Omental fat pad (tissue), 3 donors: ENCODE measurements at regions not wholly inside any gene's neighbourhood (a gene's known extent, or its start where the extent isn't known, plus 50 kb on each side); places are given as distances from the start of the nearest gene placed in this dataset.

Experiments
- ATAC-seq: fragments of 150-250 bp; one replicate; pipeline ENCODE4 v1.9.1; 2016; ENCODE audit warnings: mild to moderate bottlenecking, moderate library complexity; ENCODE audit not compliant: low FRiP score
- DNase-seq: peaks from one replicate; pipeline ENCODE4 v3.0.0-alpha.2; 2019; ENCODE audit warnings: low spot score
- TF ChIP-seq, protein P1 (sequence below), 3 donors: fragments of 450-650 bp; IDR thresholded peaks; one replicate each; pipeline ENCODE4 v1.5.1; 2016 to 2017; ENCODE audit warnings: antibody characterized with exemption in 3 of 3, mild to moderate bottlenecking in 3 of 3, moderate library complexity in 2 of 3

DNA sequence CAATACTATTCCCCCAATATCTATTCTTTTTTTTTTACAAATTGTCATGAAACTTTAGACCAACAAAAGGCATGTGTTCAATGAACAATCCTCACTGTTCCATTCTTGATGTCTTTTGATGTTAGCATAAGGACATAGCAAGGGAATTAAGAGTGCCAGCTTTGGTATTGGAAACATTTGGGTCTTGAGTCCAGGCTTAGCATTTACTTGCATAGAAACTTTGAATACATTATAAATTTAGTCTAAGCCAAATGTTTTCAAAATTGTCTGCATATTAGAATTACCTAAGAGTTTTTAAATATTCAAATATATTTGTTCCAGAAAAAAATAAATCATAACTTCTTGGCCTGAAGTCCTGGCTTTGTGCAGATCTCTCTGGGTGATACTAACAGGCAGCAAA is 406.5 kb downstream of the LRFN5 start:
- TF ChIP-seq, protein P1, sequence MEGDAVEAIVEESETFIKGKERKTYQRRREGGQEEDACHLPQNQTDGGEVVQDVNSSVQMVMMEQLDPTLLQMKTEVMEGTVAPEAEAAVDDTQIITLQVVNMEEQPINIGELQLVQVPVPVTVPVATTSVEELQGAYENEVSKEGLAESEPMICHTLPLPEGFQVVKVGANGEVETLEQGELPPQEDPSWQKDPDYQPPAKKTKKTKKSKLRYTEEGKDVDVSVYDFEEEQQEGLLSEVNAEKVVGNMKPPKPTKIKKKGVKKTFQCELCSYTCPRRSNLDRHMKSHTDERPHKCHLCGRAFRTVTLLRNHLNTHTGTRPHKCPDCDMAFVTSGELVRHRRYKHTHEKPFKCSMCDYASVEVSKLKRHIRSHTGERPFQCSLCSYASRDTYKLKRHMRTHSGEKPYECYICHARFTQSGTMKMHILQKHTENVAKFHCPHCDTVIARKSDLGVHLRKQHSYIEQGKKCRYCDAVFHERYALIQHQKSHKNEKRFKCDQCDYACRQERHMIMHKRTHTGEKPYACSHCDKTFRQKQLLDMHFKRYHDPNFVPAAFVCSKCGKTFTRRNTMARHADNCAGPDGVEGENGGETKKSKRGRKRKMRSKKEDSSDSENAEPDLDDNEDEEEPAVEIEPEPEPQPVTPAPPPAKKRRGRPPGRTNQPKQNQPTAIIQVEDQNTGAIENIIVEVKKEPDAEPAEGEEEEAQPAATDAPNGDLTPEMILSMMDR (IDR thresholded peaks at IDR 0.05) = no peak
- DNase-seq = no peak
- ATAC-seq = no peak

DNA sequence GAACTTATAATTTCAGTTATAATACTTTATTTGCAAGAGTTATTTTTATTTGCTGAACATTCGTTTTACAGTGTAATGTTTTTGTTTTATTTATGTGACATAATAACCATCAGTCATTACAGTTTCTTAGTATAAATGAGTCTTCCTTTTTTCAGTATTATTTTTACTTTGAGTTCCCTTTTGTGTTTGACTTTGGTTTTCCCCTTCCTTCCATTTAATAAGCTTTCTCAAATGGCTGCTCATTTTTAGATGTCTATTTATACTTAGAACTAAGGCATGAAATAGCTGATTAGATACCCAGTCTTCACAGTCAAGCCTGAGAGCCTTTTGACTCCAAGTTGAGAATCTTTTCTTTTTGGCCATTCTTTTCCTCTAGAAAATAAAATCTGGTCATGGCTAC is 404.5 kb downstream of the LRFN5 start:
- DNase-seq (no peak), ATAC-seq (no peak)
- TF ChIP-seq, protein P1 (IDR thresholded peaks at IDR 0.05) = no peak

DNA sequence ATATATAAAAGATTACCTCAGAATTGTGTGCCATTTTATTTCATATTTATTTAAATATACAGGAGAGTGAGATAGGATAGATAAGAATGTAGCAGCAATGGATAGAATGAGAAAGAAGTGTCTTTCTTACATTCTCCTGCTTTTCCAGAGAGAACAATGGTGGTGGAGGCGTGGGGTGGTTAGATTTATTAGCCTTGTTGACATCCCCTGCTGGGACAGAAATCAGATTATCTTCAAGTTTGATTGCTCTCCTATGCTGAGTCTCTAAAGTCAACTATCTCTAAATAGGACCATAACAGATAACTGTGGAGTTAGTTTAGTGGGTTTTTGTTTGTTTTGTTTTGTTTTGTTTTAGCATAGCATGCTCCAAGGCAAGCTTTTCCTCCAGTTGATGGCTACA is 397.6 kb downstream of the LRFN5 start:
- no peak for ATAC-seq
- TF ChIP-seq, protein P1 (IDR thresholded peaks at IDR 0.05) = no peak
- no peak for DNase-seq

DNA sequence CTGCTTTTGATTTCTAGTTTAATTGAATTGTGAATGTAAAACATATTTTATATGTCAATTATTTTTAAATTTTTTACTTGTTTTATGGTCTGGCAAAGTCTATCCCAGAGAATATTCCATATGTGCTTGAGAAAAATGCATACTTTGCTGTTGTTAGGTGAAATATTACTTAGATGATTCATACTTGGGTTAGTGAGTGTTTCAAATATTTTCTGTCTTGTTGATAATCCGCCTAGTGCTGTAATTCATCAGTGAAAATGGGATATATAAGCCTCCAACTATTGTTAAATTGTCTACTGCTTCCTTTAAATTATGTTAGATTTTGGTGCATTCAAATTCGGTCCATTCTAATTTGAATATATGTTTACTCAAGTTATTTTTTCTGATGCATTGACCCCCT is 395.5 kb downstream of the LRFN5 start:
- TF ChIP-seq, protein P1 (IDR thresholded peaks at IDR 0.05) = no peak
- ATAC-seq (no peak), DNase-seq (no peak)

DNA sequence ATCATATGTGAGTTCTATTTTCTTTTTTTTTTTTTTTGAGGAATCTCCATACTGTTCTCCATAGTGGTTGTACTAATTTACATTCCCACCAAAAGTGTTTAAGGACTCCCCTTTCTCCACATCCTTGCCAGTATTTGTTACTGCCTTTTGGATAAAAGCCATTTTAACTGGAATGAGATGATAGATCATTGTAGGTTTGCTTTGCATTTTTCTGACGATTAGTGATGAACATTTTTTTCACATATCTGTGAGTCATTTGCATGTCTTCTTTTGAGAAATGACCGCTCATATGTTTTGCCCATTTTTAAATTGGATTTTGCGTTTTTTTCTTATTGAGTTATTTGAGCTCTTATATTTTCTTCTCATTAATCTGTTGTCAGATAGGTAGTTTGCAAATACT is 394.8 kb downstream of the LRFN5 start:
- ATAC-seq (no peak), DNase-seq (no peak)
- TF ChIP-seq, protein P1 (IDR thresholded peaks at IDR 0.05) = no peak

DNA sequence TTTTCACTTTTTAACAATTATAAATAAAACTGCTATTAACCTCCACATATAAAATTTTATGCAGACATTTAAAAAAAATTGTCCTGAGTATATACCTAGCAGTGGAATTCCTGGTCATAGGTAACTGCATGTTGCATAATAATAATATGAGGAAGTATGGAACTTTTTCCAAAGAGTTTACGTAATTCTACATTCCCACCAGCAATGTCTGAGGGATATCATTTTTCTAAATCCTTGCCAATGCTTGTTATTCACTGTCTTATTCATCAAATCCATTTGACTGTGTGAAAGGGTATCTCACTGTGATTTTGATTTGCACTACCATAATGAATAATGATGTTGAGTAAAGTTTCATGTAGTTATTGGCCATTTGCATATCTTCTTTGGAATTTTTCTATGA is 393.8 kb downstream of the LRFN5 start:
- no peak for ATAC-seq
- TF ChIP-seq, protein P1 (IDR thresholded peaks at IDR 0.05) = no peak
- DNase-seq = no peak

DNA sequence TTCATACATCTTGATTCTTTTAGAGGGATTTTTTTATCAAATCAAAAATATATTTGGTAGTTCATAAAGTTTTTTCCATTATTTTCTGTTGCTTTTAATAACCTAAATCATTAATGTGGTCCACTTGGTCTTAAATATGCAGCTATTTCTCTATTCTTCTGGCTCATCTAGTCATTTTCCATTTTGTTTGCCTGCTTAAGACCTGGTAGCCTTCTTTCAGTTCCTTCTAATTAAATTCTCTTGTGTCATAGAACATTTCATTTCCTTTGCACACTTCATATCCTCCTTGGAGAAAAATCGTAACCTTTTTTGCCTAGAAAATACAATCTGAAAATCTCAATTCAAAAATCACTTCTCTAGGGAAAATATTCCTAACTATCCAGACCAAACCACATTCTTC is 387.0 kb downstream of the LRFN5 start:
- TF ChIP-seq, protein P1 (IDR thresholded peaks at IDR 0.05) = no peak
- no peak for ATAC-seq

More for the DNA sequence above, 387.0 kb downstream of the LRFN5 start:
- DNase-seq = no peak
